IPS DF 4.7 (cell line): ENCODE measurements at regions not wholly inside any gene's neighbourhood (a gene's known extent, or its start where the extent isn't known, plus 50 kb on each side); places are given as distances from the start of the nearest gene placed in this dataset.

Experiments used
- DNase-seq: peaks from one replicate; pipeline ENCODE4 v3.0.0-alpha.2; 2013; ENCODE audit warnings: low spot score; ENCODE audit errors: extremely low read depth

- no peak for DNase-seq
Observed at GRCh38 chr5:103840600-103840999, 278.0 kb upstream of the NUDT12 start.

DNA sequence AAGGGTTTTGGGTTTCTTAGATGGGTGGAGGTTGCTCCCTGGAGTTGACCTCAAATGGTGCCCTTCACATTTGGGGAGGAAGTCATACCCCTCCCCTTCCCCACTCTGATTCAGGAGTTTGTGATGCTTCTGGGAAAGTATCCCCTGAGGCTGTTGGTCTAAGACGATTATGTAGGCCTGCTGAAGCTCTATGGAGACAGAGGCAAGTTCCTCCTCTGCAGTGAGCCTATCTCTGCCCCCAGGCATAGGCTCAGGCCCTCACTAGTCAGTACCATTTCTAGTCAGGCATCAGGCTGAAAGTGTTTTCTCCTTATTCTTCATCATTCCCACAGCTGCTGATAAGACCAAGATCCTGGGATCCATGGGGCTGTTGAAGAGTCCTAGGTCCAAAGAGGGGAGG is 271.6 kb upstream of the NUDT12 start:
- DNase-seq, result no peak

DNA sequence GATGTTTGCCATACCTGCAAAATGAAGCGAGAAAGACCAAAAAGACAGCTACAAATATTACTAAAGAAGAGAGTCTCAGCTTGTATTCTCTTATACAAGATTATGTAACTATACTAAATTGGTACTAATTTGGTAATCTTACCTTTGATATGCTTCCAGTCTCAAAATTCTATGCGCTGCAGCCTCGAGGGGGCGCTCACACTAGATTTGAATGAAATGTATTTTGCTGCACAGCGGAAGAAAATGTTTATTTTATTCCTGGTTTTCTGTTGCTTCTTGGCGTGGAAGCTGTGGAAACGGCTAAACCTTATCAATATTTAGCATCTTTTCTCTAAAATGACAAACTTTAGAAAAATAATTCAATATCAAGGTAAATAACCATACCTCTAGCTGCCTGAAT is 267.0 kb upstream of the NUDT12 start:
- DNase-seq, result no peak

GRCh38 chr5:103827976-103828375 is 265.4 kb upstream of the NUDT12 start:
- no peak for DNase-seq

GRCh38 chr5:103821361-103821760 is 258.8 kb upstream of the NUDT12 start:
- DNase-seq, result no peak

DNA sequence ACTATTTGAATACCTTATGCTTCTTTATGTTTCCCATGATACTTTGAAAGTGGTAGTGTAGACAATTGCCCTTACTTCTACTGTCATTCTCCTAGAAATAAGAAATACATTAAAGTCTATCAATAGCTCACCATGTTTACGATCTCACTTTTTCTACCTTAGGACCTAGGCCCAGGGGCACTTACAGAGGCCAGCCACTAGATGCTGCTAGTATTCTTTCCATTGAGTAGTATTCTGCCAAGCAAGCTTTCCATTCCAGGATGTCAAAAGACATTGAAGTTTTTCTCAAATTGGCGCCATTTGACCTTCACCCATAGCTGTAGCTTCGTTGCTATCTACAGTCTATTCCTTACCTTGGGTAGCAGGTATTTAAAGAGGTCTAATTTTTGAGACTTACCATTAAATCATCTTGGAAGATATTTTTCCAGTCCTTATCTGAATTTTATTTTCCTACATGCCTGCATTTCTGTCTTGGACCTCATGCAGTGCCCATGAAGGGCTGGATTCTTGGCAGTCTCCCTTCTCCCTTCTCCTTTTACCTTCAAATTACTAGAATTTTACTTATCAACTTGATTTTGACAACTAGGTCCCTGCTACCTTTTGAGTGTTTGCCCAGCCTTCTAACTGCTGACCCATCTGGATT is 246.0 kb upstream of the NUDT12 start:
- DNase-seq, result peak; percentile 28

- DNase-seq, result no peak
Observed at GRCh38 chr5:103804711-103805110, 242.1 kb upstream of the NUDT12 start.

- no peak for DNase-seq
Observed at GRCh38 chr5:103801681-103802080, 239.1 kb upstream of the NUDT12 start.

GRCh38 chr5:103800741-103801495 is 238.3 kb upstream of the NUDT12 start:
- DNase-seq, result no peak

GRCh38 chr5:103793595-103794182 is 231.1 kb upstream of the NUDT12 start:
- DNase-seq, result no peak

DNA sequence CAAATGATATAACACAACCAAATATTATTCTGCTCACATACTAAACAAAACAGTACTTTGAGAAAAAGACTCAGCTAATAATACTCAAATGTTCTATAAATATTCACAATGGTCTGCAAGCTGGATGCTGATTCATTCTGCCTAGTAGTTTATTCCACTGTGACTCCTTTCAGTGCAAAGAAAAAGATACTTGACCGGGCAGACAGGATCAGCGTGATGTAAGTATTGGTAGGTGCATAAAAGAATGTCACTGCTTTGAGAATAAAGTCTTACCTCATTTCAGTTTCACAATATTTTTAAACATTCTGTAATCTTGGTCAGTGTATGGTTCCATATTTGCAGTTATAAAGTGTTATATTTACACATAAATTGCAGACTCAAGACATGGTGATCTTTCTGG is 223.0 kb upstream of the NUDT12 start:
- DNase-seq, result no peak

DNA sequence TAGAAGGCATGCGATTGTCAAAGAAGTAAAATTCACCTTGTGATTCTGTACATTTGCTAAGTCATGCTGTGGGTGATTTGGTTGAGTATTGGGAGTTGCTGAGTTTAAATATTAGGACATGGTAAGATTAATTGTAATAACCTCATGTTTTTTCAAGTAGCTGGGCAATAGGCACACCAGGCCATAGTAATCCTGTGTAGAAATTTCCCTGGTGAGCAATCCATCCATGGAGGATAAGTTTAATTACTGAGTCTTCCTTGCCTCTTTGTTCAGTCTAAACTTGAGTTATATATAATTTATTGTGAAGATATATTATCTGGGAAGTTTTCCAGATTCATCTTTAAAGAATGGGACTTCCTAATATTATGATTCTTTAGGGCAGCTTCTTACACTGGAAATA is 221.1 kb upstream of the NUDT12 start:
- no peak for DNase-seq

GRCh38 chr5:103780794-103781193 is 218.2 kb upstream of the NUDT12 start:
- no peak for DNase-seq

GRCh38 chr5:103774721-103775120 is 212.1 kb upstream of the NUDT12 start:
- DNase-seq, result no peak

DNA sequence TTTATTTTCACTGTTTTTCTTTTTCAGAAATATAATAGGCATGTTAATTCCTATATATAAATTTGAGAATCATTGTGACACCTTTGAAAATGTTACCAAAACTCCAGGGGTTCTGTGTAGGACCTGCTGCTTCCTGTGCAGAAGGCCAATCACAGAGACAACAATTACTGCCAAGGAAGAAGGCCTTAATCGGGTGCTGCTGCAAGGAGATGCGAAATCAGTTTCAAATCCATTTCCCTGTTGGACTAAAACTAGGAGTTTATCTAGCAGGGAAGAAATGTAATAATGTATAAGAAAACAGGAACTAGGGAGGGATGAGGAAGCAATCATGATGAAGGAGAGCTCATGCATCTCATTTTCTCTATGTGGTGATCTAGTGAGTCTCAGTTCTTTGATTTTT is 209.7 kb upstream of the NUDT12 start:
- no peak for DNase-seq

GRCh38 chr5:103764403-103764802 is 201.8 kb upstream of the NUDT12 start:
- DNase-seq, result no peak

DNA sequence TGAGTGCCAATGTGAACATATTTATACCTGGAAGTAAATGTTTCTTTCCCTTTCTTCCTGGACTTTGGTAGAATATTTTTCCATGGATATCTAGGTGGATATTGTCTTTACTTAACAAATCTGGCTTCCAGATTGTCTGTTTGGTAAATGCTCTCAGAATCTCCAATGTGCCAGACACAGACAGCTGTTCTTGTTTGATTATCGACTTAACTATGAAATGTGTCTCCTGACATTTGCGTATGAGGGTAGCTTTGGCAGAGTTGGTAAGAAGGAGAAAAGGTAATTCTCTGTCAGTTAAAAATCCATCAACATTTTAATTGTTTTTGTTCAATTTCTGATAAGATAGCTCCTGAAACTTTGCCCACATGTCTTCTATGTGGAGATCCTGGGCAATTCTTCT is 196.4 kb upstream of the NUDT12 start:
- no peak for DNase-seq

DNA sequence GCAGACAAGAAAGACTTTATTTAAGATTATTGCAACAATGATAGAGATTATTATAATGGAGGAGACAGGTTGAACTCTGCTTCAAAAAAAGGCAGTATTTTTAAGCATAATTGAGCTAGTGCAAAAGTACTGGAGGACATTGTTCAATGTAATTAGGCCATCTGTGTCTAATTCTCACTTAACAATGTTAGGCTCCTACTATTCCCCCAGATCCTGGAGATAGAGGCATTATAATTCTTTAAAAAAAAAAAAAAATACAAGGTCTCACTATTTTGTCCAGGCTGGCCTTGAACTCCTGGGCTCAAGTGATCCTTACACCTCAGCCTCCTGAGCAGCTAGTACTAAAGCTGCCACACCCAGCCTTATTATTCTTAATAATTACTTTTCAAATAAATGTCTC is 193.4 kb upstream of the NUDT12 start:
- no peak for DNase-seq

GRCh38 chr5:103745353-103746065 is 182.9 kb upstream of the NUDT12 start:
- no peak for DNase-seq

DNA sequence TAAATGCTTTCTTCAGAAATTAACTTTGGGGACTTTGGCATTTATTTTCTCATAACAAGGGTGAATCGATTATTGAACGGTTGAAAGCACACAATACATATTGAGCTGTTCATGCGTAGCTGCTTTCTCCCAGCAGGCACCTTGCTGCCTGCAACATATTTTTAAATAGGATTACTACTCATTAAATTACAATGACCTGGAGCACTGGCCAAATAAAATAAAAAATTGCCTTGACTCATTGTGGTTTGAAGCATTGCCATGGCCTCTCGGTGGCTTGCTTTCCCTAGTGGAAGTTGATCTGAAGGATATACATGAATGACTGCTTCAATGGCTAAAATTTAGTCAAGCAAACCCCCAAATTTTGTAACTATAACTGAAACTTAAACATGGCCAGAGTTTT is 181.6 kb upstream of the NUDT12 start:
- DNase-seq, result no peak

- DNase-seq, result no peak
Observed at GRCh38 chr5:103743421-103743820, 180.8 kb upstream of the NUDT12 start.

DNA sequence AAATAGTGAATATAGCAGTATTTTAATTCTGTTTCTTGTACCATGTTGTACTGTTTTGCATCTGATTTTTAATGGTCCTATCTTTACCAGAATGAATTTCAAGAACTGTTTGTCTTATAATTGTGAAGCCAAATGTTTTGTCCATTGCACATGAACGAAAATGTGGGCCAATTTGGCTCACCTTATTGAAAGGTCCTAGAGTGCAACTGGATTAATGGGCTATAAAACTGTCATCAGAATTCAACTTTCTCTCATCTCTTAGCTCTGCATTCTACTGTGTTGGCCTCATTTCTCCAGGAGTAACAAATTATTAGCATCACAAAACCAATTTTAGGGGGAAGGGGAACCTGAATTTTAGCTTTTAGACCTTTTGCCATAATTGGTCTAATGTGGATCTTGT is 179.4 kb upstream of the NUDT12 start:
- no peak for DNase-seq
